Endothelial cell of umbilical vein (primary cell): ENCODE measurements at regions not wholly inside any gene's neighbourhood (a gene's known extent, or its start where the extent isn't known, plus 50 kb on each side); places are given as distances from the start of the nearest gene placed in this dataset.
A peak's percentile ranks its signal among the peaks of the same experiment; 100 is the strongest.

Experiments used
- EZH2 ChIP-seq: IDR thresholded peaks from 2 replicates; pipeline ENCODE4 v1.6.1; 2012; ENCODE audit warnings: borderline replicate concordance, low read depth, mild to moderate bottlenecking, moderate library complexity, low read length, inconsistent platforms; ENCODE audit not compliant: severe bottlenecking
- GATA2 ChIP-seq: IDR thresholded peaks from 2 replicates; pipeline ENCODE4 v1.7.0; 2011; ENCODE audit warnings: low read depth, mild to moderate bottlenecking, moderate library complexity, mixed read lengths, low read length; ENCODE audit not compliant: insufficient read length, insufficient read depth
- POLR2A ChIP-seq: IDR thresholded peaks from 2 replicates; pipeline ENCODE4 v1.6.1; 2012; ENCODE audit warnings: low read depth, mild to moderate bottlenecking, control low read depth, low read length
- POLR2AphosphoS5 ChIP-seq: IDR thresholded peaks from 2 replicates; pipeline ENCODE4 v1.6.1; 2012; ENCODE audit warnings: low read depth, mild to moderate bottlenecking, control low read depth, low read length, moderate library complexity; ENCODE audit not compliant: insufficient read depth
- TF ChIP-seq, protein P1 (sequence below), 2 donors: IDR thresholded peaks; 1 replicate in 1 of 2; 2 replicates in 1 of 2; pipeline ENCODE4 v1.5.1; 2011; ENCODE audit warnings: low read length in 2 of 2, mild to moderate bottlenecking in 2 of 2, moderate library complexity in 2 of 2, control low read depth in 1 of 2, inconsistent platforms in 1 of 2, low read depth in 1 of 2; ENCODE audit not compliant: insufficient read depth in 1 of 2; ENCODE audit errors: extremely low read depth in 1 of 2

- TF ChIP-seq POLR2AphosphoS5 = no peak
- TF ChIP-seq GATA2 = peak; percentile 70
- TF ChIP-seq, protein P1, sequence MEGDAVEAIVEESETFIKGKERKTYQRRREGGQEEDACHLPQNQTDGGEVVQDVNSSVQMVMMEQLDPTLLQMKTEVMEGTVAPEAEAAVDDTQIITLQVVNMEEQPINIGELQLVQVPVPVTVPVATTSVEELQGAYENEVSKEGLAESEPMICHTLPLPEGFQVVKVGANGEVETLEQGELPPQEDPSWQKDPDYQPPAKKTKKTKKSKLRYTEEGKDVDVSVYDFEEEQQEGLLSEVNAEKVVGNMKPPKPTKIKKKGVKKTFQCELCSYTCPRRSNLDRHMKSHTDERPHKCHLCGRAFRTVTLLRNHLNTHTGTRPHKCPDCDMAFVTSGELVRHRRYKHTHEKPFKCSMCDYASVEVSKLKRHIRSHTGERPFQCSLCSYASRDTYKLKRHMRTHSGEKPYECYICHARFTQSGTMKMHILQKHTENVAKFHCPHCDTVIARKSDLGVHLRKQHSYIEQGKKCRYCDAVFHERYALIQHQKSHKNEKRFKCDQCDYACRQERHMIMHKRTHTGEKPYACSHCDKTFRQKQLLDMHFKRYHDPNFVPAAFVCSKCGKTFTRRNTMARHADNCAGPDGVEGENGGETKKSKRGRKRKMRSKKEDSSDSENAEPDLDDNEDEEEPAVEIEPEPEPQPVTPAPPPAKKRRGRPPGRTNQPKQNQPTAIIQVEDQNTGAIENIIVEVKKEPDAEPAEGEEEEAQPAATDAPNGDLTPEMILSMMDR (IDR thresholded peaks at IDR 0.05; ENCODE audit: extremely low read depth in 1 of 2, insufficient read depth in 1 of 2, low read depth in 1 of 2, low read length in 2 of 2) = no peak
- no peak for TF ChIP-seq EZH2
- no peak for TF ChIP-seq POLR2A
Observed at GRCh38 chr7:52114056-52114455, 797.4 kb upstream of the COBL start.
